ENCODE measurements at regions not wholly inside any gene's neighbourhood (a gene's known extent, or its start where the extent isn't known, plus 50 kb on each side); places are given as distances from the start of the nearest gene placed in this dataset.

DNA sequence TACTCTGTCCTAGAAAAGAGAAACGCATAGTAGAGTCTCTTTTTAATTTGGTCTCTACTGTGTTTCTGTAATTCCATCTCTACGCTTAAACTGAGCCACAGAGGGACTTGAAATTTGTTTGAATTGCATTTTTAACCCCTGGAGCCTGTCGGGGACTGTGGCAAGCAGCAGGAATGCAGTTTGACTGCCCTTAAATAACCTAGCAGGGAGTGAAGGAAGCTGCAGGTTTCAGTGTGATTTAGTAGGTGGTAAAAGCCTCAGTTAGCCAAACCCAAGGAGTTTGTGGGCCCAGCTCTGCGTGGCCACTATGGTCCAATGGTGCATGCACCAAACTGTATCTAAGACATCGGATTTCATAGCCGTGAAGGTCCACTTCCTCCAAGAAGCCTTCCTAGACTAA is 70.3 kb upstream of the MC3R start:
- TF ChIP-seq, protein P1, sequence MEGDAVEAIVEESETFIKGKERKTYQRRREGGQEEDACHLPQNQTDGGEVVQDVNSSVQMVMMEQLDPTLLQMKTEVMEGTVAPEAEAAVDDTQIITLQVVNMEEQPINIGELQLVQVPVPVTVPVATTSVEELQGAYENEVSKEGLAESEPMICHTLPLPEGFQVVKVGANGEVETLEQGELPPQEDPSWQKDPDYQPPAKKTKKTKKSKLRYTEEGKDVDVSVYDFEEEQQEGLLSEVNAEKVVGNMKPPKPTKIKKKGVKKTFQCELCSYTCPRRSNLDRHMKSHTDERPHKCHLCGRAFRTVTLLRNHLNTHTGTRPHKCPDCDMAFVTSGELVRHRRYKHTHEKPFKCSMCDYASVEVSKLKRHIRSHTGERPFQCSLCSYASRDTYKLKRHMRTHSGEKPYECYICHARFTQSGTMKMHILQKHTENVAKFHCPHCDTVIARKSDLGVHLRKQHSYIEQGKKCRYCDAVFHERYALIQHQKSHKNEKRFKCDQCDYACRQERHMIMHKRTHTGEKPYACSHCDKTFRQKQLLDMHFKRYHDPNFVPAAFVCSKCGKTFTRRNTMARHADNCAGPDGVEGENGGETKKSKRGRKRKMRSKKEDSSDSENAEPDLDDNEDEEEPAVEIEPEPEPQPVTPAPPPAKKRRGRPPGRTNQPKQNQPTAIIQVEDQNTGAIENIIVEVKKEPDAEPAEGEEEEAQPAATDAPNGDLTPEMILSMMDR (IDR thresholded peaks at IDR 0.05), result no peak
- TF ChIP-seq POLR2A (IDR thresholded peaks at IDR 0.05; ENCODE audit: low read length) (no peak), SREBF2 (IDR thresholded peaks at IDR 0.05) (no peak), EHMT2 (IDR thresholded peaks at IDR 0.05; ENCODE audit: low read depth) (no peak), MYC (IDR thresholded peaks at IDR 0.05; ENCODE audit: borderline replicate concordance, low read length) (no peak), RAD21 (conservative IDR thresholded peaks at IDR 0.05 in 1 of 2, IDR thresholded peaks at IDR 0.05 in 1 of 2) (no peak), KDM5A (IDR thresholded peaks at IDR 0.05) (no peak), FOSL2 (IDR thresholded peaks at IDR 0.05) (no peak), FOSL2 (CRISPR knock-in tag; IDR thresholded peaks at IDR 0.05) (no peak), EP300 (IDR thresholded peaks at IDR 0.05) (no peak), RARB (CRISPR knock-in tag; IDR thresholded peaks at IDR 0.05) (no peak), JUNB (IDR thresholded peaks at IDR 0.05) (no peak)
- TF ChIP-seq, protein P2, sequence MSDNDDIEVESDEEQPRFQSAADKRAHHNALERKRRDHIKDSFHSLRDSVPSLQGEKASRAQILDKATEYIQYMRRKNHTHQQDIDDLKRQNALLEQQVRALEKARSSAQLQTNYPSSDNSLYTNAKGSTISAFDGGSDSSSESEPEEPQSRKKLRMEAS (IDR thresholded peaks at IDR 0.05), result no peak
- TF ChIP-seq, protein P3, sequence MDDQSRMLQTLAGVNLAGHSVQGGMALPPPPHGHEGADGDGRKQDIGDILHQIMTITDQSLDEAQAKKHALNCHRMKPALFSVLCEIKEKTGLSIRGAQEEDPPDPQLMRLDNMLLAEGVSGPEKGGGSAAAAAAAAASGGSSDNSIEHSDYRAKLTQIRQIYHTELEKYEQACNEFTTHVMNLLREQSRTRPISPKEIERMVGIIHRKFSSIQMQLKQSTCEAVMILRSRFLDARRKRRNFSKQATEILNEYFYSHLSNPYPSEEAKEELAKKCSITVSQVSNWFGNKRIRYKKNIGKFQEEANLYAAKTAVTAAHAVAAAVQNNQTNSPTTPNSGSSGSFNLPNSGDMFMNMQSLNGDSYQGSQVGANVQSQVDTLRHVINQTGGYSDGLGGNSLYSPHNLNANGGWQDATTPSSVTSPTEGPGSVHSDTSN (IDR thresholded peaks at IDR 0.05), result no peak

Data from A549 (cell line).